ENCODE measurements at regions not wholly inside any gene's neighbourhood (a gene's known extent, or its start where the extent isn't known, plus 50 kb on each side); places are given as distances from the start of the nearest gene placed in this dataset.
"Not testable (repeated sequence)": the region's sequence is repeated elsewhere in the genome, so short reads cannot be mapped to it uniquely, and the experiment has no call there.

- DNase-seq = peak in 16 of 51 donors; percentile 1 to 58 (median 18)
These were observed 110.2 kb upstream of the EGFLAM start for GRCh38 chr5:38148021-38148625.

GRCh38 chr5:38143384-38143783 is 115.0 kb upstream of the EGFLAM start:
- no peak for DNase-seq

DNA sequence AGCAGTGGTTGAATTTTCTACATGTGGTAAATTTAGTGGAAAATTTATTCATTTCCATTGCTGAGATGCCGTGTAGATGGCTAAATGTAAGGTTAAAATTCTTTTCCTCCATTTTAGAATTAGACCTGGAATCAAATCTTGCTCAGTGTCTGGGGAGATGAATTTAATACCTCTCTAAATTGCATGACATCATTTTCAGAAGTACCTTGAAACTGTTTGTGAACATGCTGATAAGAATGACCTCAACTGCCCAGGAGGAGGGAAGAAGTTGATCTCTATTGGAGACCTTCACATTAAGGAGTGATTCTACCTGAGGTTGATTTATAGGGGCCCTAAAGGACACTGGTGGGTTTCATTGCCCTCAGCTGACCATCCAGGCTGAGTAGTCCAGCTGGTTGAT is 116.7 kb upstream of the EGFLAM start:
- DNase-seq = no peak

GRCh38 chr5:38138574-38138973 is 119.8 kb upstream of the EGFLAM start:
- no peak for DNase-seq

DNA sequence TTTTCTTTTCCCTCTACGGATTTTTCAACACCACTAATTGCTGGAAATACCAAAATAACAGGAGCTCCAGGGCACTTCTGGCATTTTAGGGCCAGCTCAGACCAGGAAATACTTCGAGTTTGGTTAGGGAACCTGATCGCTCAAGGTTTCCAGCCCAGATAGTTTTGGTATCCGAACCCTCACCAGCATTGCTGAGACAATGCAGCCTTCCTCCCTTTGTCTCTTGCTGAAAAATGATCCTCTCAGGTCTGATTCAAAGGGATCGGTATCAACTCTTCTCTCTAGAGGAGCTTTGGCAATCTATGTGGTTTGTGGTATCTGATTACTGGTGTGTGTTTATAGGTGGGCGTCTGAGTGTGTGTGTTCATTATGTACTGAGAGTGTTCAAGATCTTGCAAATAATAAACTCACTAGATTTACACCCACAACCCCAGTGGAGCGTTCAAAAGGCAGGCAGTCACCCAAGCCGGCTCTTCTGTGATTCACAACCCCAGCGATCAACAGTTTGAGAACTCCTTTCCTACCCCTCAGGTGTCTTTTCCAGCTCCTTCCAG is 122.8 kb upstream of the EGFLAM start:
- no peak for DNase-seq

GRCh38 chr5:38134810-38135209 is 123.5 kb upstream of the EGFLAM start:
- no peak for DNase-seq

DNA sequence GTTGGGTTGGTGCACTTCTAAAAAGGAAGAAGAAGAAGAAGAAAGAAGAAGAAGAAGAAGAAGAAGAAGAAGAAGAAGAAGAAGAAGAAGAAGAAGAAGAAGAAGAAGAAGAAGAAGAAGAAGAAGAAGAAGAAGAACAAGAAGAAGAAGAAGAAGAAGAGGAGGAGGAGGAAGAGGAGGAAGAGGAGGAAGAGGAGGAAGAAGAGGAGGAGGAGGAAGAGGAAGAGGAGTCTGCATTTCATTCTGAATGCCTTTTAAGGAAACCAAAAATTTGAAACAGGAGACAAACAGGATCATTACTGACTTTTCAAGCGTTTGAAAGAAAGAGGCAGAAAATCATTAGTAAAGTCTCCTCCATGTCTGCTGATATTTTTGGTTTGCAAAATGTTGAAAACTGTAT is 124.1 kb upstream of the EGFLAM start:
- DNase-seq = not testable (repeated sequence)

- DNase-seq = no peak
These were observed 126.7 kb upstream of the EGFLAM start for GRCh38 chr5:38131686-38132085.

DNA sequence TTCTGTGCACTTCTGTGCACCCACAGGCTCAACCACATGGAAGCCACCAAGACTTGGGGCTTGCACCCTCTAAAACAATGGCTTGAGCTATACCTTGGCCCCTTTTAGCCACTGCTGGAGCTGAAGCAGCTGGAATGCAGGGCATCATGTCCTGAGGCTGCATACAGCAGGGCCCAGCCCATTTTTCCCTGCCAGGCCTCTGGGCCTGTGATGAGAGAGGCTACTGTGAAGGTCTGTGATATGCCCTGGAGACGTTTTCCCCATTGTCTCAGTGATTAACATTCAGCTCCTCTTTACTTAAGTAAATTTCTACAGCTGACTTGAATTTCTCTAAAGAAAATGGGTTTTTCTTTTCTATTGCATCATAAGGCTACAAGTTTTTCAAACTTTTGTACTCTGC is 134.0 kb upstream of the EGFLAM start:
- no peak for DNase-seq

GRCh38 chr5:38121420-38121819 is 136.9 kb upstream of the EGFLAM start:
- DNase-seq = no peak

GRCh38 chr5:38119836-38120235 is 138.5 kb upstream of the EGFLAM start:
- no peak for DNase-seq

- DNase-seq = no peak
These were observed 140.4 kb upstream of the EGFLAM start for GRCh38 chr5:38117784-38118479.

DNA sequence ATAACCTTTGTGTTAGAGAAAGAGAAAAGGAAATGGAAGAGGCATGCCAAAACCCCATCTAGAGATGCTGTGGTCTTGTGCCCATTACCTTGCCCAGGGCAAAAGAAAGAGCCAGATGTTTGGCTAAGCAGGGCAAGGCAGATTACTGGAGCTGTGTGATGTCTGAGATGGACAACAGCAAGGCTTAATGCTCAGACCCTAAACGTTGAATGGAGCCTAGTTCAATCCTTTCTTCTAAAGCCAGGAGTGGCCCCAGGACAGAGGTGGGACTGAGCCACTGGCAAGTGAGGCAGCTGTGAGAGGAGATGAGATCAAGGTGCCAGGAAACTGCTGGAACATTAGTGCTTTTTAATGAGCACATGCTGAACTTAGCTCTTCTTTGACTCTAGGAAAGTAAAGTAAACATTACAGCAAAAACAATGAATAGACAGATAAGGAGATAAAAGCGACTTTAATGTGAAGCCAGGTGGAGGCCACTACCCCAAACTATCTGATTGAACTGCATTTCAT is 143.0 kb upstream of the EGFLAM start:
- no peak for DNase-seq

GRCh38 chr5:38113880-38114279 is 144.5 kb upstream of the EGFLAM start:
- no peak for DNase-seq

DNA sequence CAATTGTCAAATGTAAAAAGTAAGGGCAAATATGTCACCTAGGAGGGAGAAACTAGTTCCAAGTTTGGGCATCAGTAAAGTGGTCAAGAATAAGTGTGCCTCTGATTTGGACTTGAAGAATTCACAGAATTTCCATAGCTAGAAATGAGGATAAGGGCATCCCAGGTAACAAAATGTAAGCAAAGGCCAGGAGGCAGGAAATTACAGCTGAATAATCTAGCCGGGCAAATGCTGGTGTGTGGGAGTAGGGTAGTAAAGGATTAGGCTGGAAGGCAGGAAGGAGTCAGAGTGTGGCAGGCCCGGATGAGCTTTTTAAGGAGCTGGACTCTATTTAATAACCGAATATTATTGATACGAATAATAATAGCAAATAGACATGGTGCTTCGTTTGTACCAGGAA is 144.9 kb upstream of the EGFLAM start:
- no peak for DNase-seq

GRCh38 chr5:38112938-38113337 is 145.4 kb upstream of the EGFLAM start:
- DNase-seq = no peak

DNA sequence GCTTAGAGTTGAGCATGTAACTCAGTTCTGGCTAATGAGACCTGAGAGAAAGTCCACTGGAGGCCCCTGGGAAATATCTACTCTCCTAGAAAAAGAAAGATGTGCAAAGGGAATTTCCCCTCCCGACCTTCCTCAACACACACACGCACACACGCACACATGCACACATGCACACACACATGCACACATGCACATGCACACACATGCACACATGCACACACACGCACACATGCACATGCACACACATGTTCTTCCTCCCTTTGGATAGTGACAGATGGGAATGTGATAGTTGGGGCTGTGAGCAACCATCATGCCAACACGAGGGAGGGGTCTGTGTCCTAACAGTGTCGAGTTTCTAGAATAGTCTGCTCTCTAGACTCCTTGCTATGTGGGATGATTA is 148.2 kb upstream of the EGFLAM start:
- DNase-seq = no peak

- no peak for DNase-seq
These were observed 151.3 kb upstream of the EGFLAM start for GRCh38 chr5:38107096-38107495.

DNA sequence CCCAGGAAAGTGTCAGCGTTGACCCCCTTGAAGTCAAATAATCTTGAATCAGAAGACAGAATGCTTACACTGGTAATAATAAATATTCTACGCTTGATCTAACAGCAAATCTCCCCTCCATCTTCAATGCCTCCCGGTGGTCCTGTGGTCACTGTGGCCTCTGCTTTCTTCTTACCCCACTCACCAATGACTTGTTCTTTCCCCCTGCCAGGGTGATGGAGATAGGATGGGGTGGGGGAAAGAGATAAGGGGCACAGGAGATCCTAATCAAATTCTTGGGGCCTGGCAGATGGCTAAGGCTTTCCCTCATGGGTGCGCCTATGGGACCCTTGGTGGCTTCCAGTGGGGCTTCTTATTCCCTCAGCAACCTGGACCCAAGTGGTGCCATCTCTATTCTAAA is 152.6 kb upstream of the EGFLAM start:
- no peak for DNase-seq

- DNase-seq = no peak
These were observed 153.2 kb upstream of the EGFLAM start for GRCh38 chr5:38105231-38105570.

DNA sequence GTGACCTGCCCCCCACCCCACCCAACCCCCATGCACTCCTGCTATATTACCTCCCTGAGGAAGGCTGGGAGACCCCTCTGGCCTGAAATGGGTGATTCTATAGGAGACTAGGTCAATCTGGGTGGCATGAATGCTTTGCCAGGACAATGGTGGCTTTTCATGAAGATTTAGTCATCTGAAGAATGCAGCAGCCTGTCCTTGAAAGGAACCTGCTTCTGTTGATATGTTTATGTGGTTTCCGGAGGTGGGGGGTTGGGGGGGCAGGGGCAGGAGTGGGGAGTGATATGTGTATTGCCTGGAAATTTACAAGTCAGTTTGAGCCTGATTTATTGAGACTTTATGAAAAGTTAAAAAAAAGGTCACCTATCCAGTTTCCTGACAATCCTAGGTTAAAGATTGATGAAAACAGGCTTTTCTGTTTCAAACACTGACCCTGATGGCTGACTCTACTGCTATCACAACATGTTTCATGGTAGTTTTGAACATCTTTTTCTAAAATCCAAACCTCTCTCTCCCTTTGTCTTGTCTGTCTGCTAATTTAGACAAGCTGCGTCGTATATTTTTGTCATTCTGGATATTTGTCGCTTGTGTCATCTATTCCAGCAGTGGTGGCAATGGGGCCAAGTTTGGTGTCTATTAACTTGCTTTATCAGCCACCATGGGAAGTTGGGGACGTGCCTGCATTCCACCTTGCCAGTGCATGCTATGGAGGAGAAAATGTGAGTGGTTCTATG is 153.7 kb upstream of the EGFLAM start:
- no peak for DNase-seq

GRCh38 chr5:38101897-38102296 is 156.5 kb upstream of the EGFLAM start:
- no peak for DNase-seq
